Liver (tissue), 3 donors: ENCODE measurements at regions not wholly inside any gene's neighbourhood (a gene's known extent, or its start where the extent isn't known, plus 50 kb on each side); places are given as distances from the start of the nearest gene placed in this dataset.

Experiments used
- GABPA ChIP-seq, 2 donors: IDR thresholded peaks in 1 of 2; conservative IDR thresholded peaks in 1 of 2; 2 replicates each; pipeline ENCODE4 v1.6.1; 2016; ENCODE audit warnings: antibody characterized with exemption in 2 of 2, mild to moderate bottlenecking in 1 of 2, moderate library complexity in 1 of 2
- JUND ChIP-seq, 2 donors: IDR thresholded peaks; 2 replicates each; pipeline ENCODE4 v1.6.1; 2016; ENCODE audit warnings: antibody characterized with exemption in 2 of 2
- RAD21 ChIP-seq, 2 donors: IDR thresholded peaks; 2 replicates each; pipeline ENCODE4 v1.6.1; 2016; ENCODE audit warnings: antibody characterized with exemption in 2 of 2, mild to moderate bottlenecking in 2 of 2
- SP1 ChIP-seq: IDR thresholded peaks from 2 replicates; pipeline ENCODE4 v1.6.1; 2018; ENCODE audit warnings: antibody characterized with exemption, mild to moderate bottlenecking
- TF ChIP-seq, protein P1 (sequence below): fragments of 150-350 bp; IDR thresholded peaks from 2 replicates; pipeline ENCODE4 v1.5.1; 2017; ENCODE audit warnings: improper control_type of control experiment, low read depth, low read length; ENCODE audit not compliant: missing input control
- TF ChIP-seq, protein P2 (sequence below): IDR thresholded peaks from 2 replicates; pipeline ENCODE4 v1.6.1; 2016; ENCODE audit warnings: antibody characterized with exemption, mild to moderate bottlenecking
- TF ChIP-seq, protein P3 (sequence below): IDR thresholded peaks from 2 replicates; pipeline ENCODE4 v1.6.1; 2016; ENCODE audit warnings: antibody characterized with exemption
- TF ChIP-seq, protein P4 (sequence below): IDR thresholded peaks from 2 replicates; pipeline ENCODE4 v1.6.1; 2016; ENCODE audit warnings: antibody characterized with exemption
- TF ChIP-seq, protein P5 (sequence below): IDR thresholded peaks from 2 replicates; pipeline ENCODE4 v1.6.1; 2016; ENCODE audit warnings: antibody characterized with exemption
- donor health status: healthy.
- donor health status: healthy.

DNA sequence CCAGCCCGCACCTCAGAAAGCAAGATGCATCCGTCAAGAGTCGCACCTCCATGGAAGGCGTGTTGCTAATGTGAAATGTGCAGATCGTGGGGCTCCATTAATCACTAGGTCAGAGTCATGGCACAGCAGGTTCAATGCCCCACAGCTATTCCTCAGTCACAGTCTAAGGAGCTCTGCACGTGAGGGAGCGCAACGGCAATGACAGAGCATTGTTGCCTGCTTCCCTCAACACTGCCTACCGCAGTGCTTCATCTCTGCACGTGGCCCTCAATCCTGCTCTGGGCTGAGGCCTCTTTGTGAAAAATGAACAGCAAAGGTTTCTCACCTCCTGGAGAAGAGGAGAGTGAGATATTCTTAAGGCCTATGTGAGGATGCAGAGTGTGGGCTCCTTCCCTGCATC, 995.2 kb upstream of the TMEM132C start:
- TF ChIP-seq JUND (IDR thresholded peaks at IDR 0.05) (no peak), RAD21 (IDR thresholded peaks at IDR 0.05) (no peak), GABPA (IDR thresholded peaks at IDR 0.05 in 1 of 2, conservative IDR thresholded peaks at IDR 0.05 in 1 of 2) (no peak), SP1 (no peak)
- TF ChIP-seq, protein P1, sequence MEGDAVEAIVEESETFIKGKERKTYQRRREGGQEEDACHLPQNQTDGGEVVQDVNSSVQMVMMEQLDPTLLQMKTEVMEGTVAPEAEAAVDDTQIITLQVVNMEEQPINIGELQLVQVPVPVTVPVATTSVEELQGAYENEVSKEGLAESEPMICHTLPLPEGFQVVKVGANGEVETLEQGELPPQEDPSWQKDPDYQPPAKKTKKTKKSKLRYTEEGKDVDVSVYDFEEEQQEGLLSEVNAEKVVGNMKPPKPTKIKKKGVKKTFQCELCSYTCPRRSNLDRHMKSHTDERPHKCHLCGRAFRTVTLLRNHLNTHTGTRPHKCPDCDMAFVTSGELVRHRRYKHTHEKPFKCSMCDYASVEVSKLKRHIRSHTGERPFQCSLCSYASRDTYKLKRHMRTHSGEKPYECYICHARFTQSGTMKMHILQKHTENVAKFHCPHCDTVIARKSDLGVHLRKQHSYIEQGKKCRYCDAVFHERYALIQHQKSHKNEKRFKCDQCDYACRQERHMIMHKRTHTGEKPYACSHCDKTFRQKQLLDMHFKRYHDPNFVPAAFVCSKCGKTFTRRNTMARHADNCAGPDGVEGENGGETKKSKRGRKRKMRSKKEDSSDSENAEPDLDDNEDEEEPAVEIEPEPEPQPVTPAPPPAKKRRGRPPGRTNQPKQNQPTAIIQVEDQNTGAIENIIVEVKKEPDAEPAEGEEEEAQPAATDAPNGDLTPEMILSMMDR, result no peak
- TF ChIP-seq, protein P2, sequence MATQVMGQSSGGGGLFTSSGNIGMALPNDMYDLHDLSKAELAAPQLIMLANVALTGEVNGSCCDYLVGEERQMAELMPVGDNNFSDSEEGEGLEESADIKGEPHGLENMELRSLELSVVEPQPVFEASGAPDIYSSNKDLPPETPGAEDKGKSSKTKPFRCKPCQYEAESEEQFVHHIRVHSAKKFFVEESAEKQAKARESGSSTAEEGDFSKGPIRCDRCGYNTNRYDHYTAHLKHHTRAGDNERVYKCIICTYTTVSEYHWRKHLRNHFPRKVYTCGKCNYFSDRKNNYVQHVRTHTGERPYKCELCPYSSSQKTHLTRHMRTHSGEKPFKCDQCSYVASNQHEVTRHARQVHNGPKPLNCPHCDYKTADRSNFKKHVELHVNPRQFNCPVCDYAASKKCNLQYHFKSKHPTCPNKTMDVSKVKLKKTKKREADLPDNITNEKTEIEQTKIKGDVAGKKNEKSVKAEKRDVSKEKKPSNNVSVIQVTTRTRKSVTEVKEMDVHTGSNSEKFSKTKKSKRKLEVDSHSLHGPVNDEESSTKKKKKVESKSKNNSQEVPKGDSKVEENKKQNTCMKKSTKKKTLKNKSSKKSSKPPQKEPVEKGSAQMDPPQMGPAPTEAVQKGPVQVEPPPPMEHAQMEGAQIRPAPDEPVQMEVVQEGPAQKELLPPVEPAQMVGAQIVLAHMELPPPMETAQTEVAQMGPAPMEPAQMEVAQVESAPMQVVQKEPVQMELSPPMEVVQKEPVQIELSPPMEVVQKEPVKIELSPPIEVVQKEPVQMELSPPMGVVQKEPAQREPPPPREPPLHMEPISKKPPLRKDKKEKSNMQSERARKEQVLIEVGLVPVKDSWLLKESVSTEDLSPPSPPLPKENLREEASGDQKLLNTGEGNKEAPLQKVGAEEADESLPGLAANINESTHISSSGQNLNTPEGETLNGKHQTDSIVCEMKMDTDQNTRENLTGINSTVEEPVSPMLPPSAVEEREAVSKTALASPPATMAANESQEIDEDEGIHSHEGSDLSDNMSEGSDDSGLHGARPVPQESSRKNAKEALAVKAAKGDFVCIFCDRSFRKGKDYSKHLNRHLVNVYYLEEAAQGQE, result no peak
- TF ChIP-seq, protein P3, sequence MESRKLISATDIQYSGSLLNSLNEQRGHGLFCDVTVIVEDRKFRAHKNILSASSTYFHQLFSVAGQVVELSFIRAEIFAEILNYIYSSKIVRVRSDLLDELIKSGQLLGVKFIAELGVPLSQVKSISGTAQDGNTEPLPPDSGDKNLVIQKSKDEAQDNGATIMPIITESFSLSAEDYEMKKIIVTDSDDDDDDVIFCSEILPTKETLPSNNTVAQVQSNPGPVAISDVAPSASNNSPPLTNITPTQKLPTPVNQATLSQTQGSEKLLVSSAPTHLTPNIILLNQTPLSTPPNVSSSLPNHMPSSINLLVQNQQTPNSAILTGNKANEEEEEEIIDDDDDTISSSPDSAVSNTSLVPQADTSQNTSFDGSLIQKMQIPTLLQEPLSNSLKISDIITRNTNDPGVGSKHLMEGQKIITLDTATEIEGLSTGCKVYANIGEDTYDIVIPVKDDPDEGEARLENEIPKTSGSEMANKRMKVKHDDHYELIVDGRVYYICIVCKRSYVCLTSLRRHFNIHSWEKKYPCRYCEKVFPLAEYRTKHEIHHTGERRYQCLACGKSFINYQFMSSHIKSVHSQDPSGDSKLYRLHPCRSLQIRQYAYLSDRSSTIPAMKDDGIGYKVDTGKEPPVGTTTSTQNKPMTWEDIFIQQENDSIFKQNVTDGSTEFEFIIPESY, result no peak
- TF ChIP-seq, protein P4, sequence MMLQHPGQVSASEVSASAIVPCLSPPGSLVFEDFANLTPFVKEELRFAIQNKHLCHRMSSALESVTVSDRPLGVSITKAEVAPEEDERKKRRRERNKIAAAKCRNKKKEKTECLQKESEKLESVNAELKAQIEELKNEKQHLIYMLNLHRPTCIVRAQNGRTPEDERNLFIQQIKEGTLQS, result no peak
- TF ChIP-seq, protein P5, sequence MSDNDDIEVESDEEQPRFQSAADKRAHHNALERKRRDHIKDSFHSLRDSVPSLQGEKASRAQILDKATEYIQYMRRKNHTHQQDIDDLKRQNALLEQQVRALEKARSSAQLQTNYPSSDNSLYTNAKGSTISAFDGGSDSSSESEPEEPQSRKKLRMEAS, result no peak
